ENCODE measurements at regions not wholly inside any gene's neighbourhood (a gene's known extent, or its start where the extent isn't known, plus 50 kb on each side); places are given as distances from the start of the nearest gene placed in this dataset.

DNA sequence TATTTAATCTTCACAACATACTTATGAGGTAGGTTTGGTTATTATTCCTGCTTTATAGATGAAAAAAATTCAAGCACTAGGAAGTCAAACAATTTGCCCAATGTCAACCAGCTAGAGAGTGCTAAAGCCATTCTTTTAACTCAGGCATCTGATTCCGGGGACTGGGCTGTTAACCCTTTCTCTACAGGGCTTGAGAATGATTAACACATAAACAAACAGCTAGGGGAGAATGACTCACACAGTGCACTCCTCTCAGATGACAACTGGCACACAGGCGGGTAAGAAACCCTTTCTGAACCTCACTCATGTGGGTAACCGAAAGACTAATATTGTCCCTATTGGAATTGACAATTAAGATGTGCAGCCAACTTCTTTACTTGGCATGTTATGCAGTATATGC lies 86.3 kb upstream of the FSHR start:
- TF ChIP-seq, protein P1, sequence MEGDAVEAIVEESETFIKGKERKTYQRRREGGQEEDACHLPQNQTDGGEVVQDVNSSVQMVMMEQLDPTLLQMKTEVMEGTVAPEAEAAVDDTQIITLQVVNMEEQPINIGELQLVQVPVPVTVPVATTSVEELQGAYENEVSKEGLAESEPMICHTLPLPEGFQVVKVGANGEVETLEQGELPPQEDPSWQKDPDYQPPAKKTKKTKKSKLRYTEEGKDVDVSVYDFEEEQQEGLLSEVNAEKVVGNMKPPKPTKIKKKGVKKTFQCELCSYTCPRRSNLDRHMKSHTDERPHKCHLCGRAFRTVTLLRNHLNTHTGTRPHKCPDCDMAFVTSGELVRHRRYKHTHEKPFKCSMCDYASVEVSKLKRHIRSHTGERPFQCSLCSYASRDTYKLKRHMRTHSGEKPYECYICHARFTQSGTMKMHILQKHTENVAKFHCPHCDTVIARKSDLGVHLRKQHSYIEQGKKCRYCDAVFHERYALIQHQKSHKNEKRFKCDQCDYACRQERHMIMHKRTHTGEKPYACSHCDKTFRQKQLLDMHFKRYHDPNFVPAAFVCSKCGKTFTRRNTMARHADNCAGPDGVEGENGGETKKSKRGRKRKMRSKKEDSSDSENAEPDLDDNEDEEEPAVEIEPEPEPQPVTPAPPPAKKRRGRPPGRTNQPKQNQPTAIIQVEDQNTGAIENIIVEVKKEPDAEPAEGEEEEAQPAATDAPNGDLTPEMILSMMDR (IDR thresholded peaks at IDR 0.05; ENCODE audit: insufficient read depth, low read length, poor library complexity, severe bottlenecking), result no peak
- peak; percentile 44 for DNase-seq (ENCODE audit: low read depth)
- H3K36me3 ChIP-seq (ENCODE audit: control insufficient read depth, insufficient read depth, low read length), result no peaks in the 10 kb centered on the region

DNA sequence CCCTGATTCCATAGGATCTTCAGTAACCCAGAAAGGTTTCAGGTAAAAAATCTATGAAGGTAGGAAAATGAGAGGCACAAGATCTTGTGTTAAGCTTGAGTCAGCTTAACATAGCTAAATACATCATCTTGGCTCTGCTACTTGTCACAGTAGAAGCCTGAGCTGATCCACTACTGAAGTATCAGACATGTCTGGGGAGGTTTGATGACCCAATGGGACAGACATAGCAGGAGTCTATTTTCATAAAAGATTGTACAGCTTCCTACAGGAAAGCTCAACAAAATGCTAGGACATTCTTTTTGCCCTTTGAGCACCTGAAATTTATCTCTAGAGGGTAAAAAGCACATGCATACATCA lies 84.3 kb upstream of the FSHR start:
- Histone ChIP-seq H3K27me3 (ENCODE audit: control insufficient read depth, insufficient read depth, low read length) (no peaks in the 10 kb centered on the region), H3K4me3 (ENCODE audit: low read depth, low read length) (no peak overlapping the region), H3K36me3 (ENCODE audit: control insufficient read depth, insufficient read depth, low read length) (no peaks in the 10 kb centered on the region)
- TF ChIP-seq, protein P1 (IDR thresholded peaks at IDR 0.05; ENCODE audit: insufficient read depth, low read length, poor library complexity, severe bottlenecking), result no peak
- no peak for DNase-seq (ENCODE audit: low read depth)

More for the DNA sequence above, 86.3 kb upstream of the FSHR start:
- Histone ChIP-seq H3K27me3 (ENCODE audit: control insufficient read depth, insufficient read depth, low read length) (no peaks in the 10 kb centered on the region), H3K4me3 (ENCODE audit: low read depth, low read length) (no peak overlapping the region)

DNA sequence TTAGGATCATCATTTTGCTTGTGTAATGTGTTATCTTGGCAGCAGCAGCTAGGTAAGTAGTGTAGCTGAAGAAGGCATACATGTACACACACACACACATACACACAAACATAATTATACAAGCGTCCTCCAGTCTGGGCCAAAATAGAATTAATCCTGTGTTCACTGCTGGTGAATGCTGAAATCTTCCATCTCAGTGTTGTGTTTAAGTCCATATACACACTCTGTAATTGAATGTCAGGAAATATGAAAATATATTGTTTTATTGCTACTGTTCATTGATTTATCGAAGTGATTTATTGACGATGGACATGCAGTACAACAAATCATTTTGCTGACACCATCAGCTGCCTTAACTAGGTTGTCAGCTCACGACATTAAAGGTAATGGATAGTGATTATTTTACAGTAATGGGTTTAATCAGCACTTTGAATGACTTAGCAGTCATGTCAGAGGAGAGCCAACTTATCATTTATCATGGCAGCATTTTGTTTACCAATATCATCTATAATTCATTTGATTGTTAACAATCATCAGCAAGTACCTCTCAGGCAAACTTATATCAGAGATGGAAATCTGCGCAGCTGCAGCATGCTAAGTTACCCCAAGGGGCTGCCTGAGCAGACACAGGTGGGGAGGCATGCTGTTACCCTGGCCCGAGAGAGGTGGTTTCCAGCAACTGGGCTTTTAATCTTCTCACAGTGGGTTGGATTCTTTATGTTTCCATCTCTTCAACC lies 83.7 kb upstream of the FSHR start:
- TF ChIP-seq, protein P1 (IDR thresholded peaks at IDR 0.05; ENCODE audit: insufficient read depth, low read length, poor library complexity, severe bottlenecking), result no peak
- H3K27me3 ChIP-seq (ENCODE audit: control insufficient read depth, insufficient read depth, low read length), result no peaks in the 10 kb centered on the region
- no peak for DNase-seq (ENCODE audit: low read depth)
- no peak overlapping the region for H3K4me3 ChIP-seq (ENCODE audit: low read depth, low read length)
- no peaks in the 10 kb centered on the region for H3K36me3 ChIP-seq (ENCODE audit: control insufficient read depth, insufficient read depth, low read length)

DNA sequence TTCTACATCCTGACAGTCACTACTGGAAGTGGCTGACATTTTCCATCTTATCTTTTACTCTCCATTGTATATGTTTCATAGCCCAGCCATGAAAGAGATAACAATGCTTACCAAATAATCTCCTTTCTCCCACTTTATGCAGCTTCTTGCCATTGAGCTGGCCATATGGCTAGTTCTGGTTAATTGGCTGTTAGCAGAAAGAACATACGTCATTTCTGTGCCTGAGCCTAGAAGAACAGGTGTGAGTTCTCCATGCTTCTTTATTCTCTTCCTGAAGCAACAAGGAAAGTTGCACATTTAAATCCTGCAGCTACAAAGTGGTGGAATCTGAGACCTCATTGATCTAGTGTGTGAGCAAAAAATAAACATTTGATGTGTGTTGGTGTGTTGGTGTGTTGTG lies 82.0 kb upstream of the FSHR start:
- TF ChIP-seq, protein P1 (IDR thresholded peaks at IDR 0.05; ENCODE audit: insufficient read depth, low read length, poor library complexity, severe bottlenecking), result no peak
- H3K4me3 ChIP-seq (ENCODE audit: low read depth, low read length), result no peak overlapping the region
- no peak for DNase-seq (ENCODE audit: low read depth)
- H3K36me3 ChIP-seq (ENCODE audit: control insufficient read depth, insufficient read depth, low read length), result no peaks in the 10 kb centered on the region
- H3K27me3 ChIP-seq (ENCODE audit: control insufficient read depth, insufficient read depth, low read length), result no peaks in the 10 kb centered on the region

DNA sequence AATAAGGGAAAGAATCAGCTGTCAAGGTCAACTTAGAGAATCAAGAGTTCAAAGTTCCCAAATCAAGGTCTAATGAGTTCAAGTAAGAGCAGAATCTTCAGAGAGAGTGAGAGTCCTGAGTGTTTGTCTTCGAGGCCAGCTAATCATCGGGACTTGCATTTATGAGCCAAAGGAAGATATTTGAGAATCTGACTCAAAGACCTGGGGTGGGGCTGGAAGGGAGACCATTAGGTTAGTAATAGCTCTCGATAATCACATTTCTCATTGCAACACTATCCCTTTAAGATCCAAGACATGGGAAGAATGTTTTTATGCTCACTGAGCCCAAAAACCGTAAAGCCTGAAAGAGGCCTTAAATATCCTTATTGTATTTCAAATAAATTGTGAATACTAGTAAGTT lies 72.0 kb upstream of the FSHR start:
- DNase-seq (ENCODE audit: low read depth), result no peak
- Histone ChIP-seq H3K4me3 (ENCODE audit: low read depth, low read length) (no peak overlapping the region), H3K27me3 (ENCODE audit: control insufficient read depth, insufficient read depth, low read length) (no peaks in the 10 kb centered on the region), H3K36me3 (ENCODE audit: control insufficient read depth, insufficient read depth, low read length) (no peaks in the 10 kb centered on the region)
- TF ChIP-seq, protein P1 (IDR thresholded peaks at IDR 0.05; ENCODE audit: insufficient read depth, low read length, poor library complexity, severe bottlenecking), result no peak

DNA sequence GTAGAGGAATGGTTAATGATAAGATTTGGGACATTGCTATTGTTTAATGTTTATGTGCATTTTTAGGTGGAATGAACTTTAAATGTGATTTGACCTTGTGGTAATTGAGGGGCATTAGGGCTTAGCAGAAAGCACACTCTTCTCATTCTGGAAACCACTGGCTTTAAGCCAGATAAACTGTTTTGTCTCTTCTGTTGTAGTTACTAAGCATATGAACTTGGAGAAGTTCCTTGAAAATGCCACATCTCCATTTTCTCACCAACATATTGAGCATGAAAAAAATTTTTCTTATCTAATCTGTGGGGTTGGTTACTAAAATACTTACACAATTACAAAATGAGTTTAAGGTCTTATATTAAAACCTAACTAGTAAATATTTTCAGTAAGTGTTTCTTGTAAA lies 70.8 kb upstream of the FSHR start:
- TF ChIP-seq, protein P1 (IDR thresholded peaks at IDR 0.05; ENCODE audit: insufficient read depth, low read length, poor library complexity, severe bottlenecking), result no peak
- H3K36me3 ChIP-seq (ENCODE audit: control insufficient read depth, insufficient read depth, low read length), result no peaks in the 10 kb centered on the region
- DNase-seq (ENCODE audit: low read depth), result no peak

More for the DNA sequence above, 70.8 kb upstream of the FSHR start:
- Histone ChIP-seq H3K4me3 (ENCODE audit: low read depth, low read length) (no peak overlapping the region), H3K27me3 (ENCODE audit: control insufficient read depth, insufficient read depth, low read length) (no peaks in the 10 kb centered on the region)

All from kidney epithelial cell (primary cell).